WTC11 (cell line): ENCODE measurements at regions not wholly inside any gene's neighbourhood (a gene's known extent, or its start where the extent isn't known, plus 50 kb on each side); places are given as distances from the start of the nearest gene placed in this dataset.
"Not testable (repeated sequence)": the region's sequence is repeated elsewhere in the genome, so short reads cannot be mapped to it uniquely, and the experiment has no call there.

Source experiments
- CTCF ChIP-seq: fragments of 200-600 bp; IDR thresholded peaks from 2 replicates; pipeline ENCODE4 v1.8.0; 2022; ENCODE audit warnings: antibody characterized with exemption
- FOXK1 ChIP-seq: sonication (generic); formaldehyde crosslinking; IDR thresholded peaks from 2 replicates; pipeline ENCODE4 v1.8.0; 2022; ENCODE audit warnings: mild to moderate bottlenecking, moderate library complexity, missing genetic modification reagents
- GRHL2 ChIP-seq: fragments of 250-450 bp; sonication (Bioruptor Pico); IDR thresholded peaks from 2 replicates; pipeline ENCODE4 v1.8.0; 2022; ENCODE audit warnings: mild to moderate bottlenecking, moderate library complexity; ENCODE audit not compliant: insufficient replicate concordance, severe bottlenecking
- NR2C2 ChIP-seq: sonication (generic); formaldehyde crosslinking; IDR thresholded peaks from 2 replicates; pipeline ENCODE4 v1.8.0; 2022; ENCODE audit warnings: mild to moderate bottlenecking, missing genetic modification reagents
- SMAD3 ChIP-seq: sonication (generic); formaldehyde crosslinking; IDR thresholded peaks from 2 replicates; pipeline ENCODE4 v1.8.0; 2022; ENCODE audit warnings: missing genetic modification reagents, mild to moderate bottlenecking, borderline replicate concordance
- USF2 ChIP-seq: sonication (generic); formaldehyde crosslinking; IDR thresholded peaks from 2 replicates; pipeline ENCODE4 v1.8.1; 2023; ENCODE audit warnings: mild to moderate bottlenecking, missing genetic modification reagents, moderate library complexity

GRCh38 chr21:13876999-13877398, 267.4 kb downstream of the POTED start:
- not testable (repeated sequence) for TF ChIP-seq CTCF; NR2C2 (CRISPR knock-in tag); SMAD3 (CRISPR knock-in tag); FOXK1 (CRISPR knock-in tag); GRHL2 (CRISPR knock-in tag); USF2
